Stomach (tissue), 4 donors: ENCODE measurements at regions not wholly inside any gene's neighbourhood (a gene's known extent, or its start where the extent isn't known, plus 50 kb on each side); places are given as distances from the start of the nearest gene placed in this dataset.
"Not testable (repeated sequence)": the region's sequence is repeated elsewhere in the genome, so short reads cannot be mapped to it uniquely, and the experiment has no call there.

ENCODE experiments used
- CTCF ChIP-seq, 7 experiments: fragments of 450-650 bp in 4 of 7; fragments of 200-600 bp in 3 of 7; sonication (generic) in 3 of 7; IDR thresholded peaks; one replicate each; pipeline ENCODE4 v1.5.1; 2016 to 2019; ENCODE audit warnings: antibody characterized with exemption in 7 of 7, control low read depth in 2 of 7, mild to moderate bottlenecking in 1 of 7
- POLR2A ChIP-seq, 4 donors: fragments of 450-650 bp; IDR thresholded peaks; one replicate each; pipeline ENCODE4 v1.6.1; 2016; ENCODE audit warnings: antibody characterized with exemption in 4 of 4, control low read depth in 2 of 4, mild to moderate bottlenecking in 1 of 4, moderate library complexity in 1 of 4

GRCh38 chr16:33938097-33938496, 478.7 kb downstream of the TP53TG3F start:
- TF ChIP-seq CTCF, POLR2A (IDR thresholded peaks at IDR 0.05): not testable (repeated sequence)
